H54 (cell line): ENCODE measurements at regions not wholly inside any gene's neighbourhood (a gene's known extent, or its start where the extent isn't known, plus 50 kb on each side); places are given as distances from the start of the nearest gene placed in this dataset.

Source experiments
- DNase-seq: peaks from one replicate; pipeline ENCODE4 v3.0.0; 2011; ENCODE audit warnings: low spot score, mixed read lengths; ENCODE audit not compliant: insufficient read length
- FAIRE-seq: peaks from 3 replicates; lab custom pipeline; 2011; peaks lifted over from hg19 to GRCh38; lab: Jason Lieb, UNC
- POLR2A ChIP-seq: IDR thresholded peaks from 2 replicates; pipeline ENCODE4 v1.6.1; 2011; ENCODE audit warnings: low read depth, mild to moderate bottlenecking, low read length

DNA sequence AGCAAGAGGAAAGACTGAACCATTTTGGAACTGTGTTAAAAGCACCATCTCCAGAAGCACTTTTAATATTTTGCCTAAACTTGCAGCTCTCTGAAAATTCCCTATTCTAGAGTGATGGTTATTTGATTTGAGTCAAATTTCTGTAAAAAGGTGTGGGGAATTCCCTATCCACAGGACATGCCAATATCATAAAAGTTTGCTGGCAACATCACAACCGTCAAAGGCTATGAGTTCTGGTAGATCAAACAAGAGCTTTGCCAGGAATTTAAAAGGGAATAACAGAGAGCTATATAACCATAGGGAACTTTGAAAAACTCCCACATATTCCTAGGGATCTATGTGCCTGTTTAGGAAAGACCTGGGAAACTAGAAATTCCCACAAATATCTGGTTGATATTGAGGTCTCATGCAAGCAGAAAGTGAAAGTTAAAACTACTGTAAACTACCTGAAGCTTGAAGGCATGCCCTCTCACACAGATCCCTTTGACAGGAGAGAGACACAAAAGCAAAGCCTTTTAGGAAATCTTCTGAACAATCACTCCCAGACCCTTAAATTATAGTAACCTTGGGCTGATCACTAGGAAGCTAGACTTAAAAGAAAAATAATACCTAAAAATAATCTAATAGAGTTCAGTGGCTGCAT is 549.9 kb downstream of the ANXA1 start:
- DNase-seq (no peak), FAIRE-seq (no peak)
- TF ChIP-seq POLR2A: no peak

DNA sequence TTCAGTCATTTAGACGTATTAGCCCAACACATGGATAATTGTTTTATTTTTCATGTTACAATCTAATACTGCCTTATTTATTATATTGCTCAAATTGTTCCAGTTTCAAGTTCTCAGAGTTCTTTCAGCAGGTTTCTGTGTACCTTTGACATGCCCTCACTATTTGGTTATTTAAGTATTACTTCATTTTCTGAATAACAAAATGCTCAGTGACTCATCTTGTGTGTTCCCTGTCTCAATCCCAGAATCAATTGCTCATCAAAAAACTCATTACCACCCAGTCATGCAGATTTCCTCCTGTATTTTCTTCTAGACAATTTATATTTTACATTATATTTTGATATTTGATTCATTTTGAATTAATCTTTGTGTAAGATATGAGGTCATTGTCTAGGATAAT is 562.6 kb downstream of the ANXA1 start:
- TF ChIP-seq POLR2A: no peak
- FAIRE-seq (no peak), DNase-seq (no peak)

DNA sequence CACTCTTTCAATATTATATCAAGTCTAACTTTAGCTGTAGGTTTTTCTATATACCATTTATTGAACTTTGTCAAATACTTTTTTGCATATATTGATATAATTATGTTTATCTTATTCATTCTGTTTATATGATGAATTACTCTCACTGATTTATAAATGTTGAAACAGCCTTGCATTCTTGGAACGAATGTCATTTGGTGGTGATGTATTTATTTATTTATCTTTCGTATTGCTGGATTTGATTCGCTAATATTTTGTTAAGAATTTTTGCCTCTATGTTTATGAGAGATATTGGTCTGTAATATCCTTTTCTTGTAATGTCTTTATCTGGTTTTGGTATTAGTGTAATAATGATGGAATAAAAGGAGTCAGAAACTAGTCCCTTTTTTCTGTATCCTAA is 563.9 kb downstream of the ANXA1 start:
- TF ChIP-seq POLR2A: no peak
- no peak for FAIRE-seq
- no peak for DNase-seq

DNA sequence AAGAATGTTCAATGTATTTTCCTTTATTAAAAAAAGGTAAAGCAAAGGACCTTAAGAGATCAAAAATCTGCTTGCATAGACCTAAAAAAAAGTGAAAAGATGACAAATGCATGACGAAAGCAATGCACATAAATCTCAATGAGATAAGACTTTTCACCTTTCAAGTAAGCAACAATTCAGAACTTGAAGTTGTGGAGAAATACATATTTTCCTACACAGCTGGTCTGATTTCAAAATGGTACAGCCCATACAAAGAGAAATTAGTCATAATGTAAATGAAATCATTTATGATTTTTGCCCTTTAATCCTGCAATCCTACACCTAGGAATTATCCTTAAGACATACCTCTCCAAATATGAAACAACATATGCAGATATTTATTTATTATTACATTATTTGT is 568.0 kb downstream of the ANXA1 start:
- DNase-seq: no peak
- peak; percentile 6 for FAIRE-seq
- TF ChIP-seq POLR2A: no peak

DNA sequence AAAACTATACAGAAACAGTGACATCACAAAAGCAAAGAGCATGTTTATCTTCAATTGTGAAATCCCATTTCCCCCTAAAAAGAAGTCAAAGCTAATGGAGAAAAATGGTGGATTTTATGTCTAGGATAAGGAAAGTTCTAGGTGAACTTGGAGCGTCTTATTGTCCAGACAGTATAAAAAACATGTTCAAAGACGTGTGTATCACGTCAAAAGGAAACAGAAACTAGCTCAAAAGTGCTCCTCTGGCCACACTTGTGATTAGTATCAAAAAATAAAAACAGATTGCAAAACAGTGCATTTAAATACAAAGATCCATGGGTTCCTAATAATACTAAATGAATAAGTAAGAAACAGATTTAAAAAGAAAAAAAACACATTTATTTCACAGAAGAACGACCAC is 568.9 kb downstream of the ANXA1 start:
- FAIRE-seq (no peak), DNase-seq (no peak)
- TF ChIP-seq POLR2A: no peak

DNA sequence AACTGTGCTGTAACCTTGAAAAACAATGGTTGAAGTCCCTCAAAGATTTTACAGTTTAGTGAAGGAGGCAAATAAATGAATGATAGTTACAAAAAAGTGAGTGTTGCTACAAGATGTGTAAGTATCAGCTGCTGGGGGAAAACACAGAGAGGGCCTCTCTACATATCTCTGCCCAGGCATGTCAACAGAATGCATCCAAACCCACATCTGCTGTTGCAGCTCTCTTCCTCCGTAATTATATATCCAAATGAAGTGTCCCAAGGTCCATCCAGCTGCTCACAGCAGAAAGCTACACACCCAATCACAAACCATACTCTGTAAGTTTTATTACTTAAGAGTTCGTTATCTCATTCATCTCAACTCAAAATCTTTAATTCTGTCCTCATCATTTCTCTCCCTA is 584.6 kb downstream of the ANXA1 start:
- DNase-seq: no peak
- TF ChIP-seq POLR2A: no peak
- FAIRE-seq: no peak

DNA sequence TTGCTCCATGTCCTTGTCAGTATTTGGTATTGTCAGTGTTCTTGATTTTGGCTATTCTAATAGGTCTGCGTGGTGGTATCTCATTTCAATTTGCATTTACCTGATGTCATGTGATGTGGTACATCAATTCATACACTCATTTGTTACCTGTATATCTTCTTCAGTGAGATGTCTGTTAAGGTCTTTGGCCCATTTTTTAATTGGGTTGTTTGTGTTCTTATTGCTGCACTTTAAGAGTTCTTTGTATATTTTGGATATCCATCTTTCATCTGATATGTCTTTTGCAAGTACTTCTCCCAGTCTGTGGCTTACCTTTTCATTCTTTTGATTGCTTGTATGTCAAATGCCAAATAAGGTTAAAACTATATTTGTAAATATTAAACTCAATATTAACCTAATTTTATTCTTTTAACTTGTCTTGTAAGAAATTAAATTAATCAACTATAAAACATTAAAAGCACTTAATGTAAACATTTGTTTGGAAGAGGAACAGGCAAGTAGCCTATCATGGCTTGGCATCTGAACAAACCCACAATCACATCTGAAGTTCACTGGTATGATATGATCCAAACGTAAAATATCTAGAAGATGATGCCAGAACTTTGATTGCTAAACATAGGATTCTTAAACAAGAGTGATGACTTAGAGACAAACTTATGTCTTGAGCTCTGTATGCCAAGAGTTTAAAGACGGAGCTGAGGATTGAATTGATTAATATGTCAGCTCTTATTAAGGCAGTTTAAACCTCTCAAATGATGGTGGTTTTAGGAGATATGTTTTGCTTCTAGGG is 587.3 kb downstream of the ANXA1 start:
- no peak for DNase-seq
- no peak for FAIRE-seq
- no peak for TF ChIP-seq POLR2A

DNA sequence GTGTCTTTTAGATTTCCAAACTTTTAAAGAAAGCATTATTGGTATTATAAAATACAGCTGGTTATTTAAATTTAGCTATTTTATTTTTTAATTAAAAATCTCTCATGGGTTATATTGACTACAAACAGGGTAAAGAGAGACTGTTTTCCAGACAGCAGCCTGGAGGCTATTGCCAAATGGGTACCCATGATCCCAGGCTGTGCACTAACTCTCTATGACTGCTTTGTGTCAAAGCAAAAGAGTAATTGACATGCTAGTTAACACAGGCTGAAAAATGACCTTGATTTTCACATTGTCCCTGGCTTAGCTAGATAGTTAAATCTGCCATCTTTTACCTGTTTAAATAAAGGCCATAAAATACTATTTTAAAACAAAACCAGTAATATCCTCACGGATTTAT is 589.7 kb downstream of the ANXA1 start:
- FAIRE-seq (no peak), DNase-seq (no peak)
- no peak for TF ChIP-seq POLR2A

DNA sequence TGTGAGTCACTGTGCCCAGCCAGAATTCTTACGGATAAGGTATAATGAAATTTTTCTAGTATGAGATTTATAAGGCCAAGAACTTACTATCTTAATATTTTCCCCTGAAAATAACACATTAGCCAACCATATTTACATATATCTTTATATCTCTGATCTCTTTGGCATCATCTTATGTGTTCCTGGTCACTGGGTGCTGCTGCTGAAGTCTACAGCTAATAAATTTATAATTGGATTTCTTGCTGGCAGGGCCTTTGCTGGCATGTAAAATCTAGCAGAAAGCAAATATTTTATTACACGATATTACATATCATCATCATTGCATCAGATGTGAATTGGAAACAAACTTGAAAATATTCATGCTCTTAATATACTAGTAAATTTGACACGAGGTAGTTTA is 590.7 kb downstream of the ANXA1 start:
- no peak for TF ChIP-seq POLR2A
- no peak for DNase-seq
- FAIRE-seq: no peak

DNA sequence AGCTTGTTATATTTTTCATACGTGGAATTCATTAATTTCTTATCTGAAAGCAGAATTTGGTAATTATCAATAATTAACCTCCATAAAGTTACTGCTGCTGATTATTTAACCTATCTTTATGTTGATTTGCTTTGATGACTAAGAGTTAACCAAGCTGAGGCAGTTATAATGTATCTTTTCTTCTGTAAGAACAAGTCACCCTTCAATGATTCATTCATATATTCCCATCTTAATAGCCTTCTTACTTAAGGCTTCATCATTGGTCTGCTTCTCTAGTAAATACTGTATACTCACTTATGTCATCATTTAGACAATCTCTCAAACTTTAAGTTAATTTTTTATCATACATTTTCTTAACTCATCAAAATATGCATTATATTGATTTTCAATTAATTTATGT is 592.2 kb downstream of the ANXA1 start:
- no peak for TF ChIP-seq POLR2A
- DNase-seq (no peak), FAIRE-seq (no peak)

DNA sequence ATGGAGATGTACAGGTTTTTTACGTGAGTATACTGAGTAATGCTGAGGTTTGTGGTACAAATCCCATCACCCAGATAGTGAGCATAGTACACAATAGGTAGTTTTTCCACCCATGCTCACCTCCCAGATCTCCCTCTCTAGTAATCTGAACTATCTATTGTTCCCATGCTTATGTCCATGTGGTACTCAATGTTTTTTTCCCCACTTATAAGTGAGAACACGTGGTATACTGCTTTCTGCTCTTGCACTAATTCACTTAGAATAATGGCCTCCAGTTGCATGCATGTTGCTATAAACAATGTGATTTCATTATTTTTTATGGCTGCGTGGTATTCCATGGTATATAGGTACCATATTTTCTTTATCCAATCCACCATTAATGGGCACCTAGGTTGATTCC is 593.9 kb downstream of the ANXA1 start:
- FAIRE-seq: no peak
- no peak for DNase-seq
- no peak for TF ChIP-seq POLR2A

DNA sequence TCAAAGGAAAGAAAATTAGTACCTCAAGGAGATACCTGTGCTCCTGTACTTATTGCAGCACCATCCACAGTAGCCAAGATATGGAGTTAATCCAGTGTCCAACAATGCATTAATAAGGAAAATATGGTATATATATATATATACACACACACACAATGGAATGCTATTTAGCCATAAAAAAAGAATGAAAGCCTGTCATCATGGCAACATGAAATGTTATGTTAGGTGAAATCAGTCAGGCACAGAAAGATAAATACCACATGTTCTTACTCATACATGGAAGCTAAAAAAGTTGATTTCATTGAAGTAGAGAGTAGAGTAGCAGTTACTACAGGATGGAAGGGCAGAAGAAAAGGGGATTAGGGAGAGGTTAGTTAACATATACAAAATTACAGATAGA is 601.5 kb downstream of the ANXA1 start:
- FAIRE-seq: no peak
- no peak for TF ChIP-seq POLR2A
- no peak for DNase-seq

DNA sequence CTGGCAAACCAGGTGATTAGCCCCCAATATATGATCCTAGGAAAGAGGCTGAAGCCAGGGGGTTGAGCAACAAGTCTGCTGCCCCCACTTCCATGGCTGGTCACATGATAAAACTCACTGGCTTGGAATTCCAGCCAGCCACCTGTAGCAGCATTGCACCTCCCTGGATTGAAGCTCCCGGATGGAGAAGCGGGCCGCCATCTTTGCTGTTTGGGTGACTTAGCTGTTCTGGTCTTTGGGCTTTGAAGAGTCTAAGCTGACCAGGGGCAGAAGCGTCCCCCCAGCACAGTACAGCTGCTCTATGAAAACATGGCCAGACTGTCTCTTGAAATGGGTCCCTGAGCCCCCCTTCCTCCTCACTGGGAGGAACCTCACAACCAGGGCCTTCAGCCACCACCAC is 610.2 kb downstream of the ANXA1 start:
- TF ChIP-seq POLR2A: no peak
- no peak for FAIRE-seq

DNA sequence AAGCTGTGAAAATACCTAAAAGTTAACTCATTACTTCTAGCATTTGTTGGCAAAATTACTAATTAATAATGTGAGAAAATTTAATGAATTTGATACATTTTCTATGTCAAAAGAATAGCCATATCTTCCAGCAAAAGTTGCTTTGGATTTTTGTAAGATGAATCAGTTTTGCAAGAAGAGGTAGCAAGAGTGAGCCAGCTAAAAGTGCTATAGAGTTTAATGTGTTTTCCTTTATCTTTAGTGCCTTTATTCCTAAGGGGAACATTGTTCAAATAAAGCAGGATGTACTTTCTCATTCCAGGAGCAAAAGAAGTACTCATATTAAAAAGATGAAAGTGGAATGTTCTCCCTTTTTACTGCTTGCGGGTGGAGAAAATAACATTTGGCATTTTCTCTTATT is 622.2 kb downstream of the ANXA1 start:
- no peak for TF ChIP-seq POLR2A
- DNase-seq (no peak), FAIRE-seq (no peak)

More for the DNA sequence above, 610.2 kb downstream of the ANXA1 start:
- DNase-seq: no peak

DNA sequence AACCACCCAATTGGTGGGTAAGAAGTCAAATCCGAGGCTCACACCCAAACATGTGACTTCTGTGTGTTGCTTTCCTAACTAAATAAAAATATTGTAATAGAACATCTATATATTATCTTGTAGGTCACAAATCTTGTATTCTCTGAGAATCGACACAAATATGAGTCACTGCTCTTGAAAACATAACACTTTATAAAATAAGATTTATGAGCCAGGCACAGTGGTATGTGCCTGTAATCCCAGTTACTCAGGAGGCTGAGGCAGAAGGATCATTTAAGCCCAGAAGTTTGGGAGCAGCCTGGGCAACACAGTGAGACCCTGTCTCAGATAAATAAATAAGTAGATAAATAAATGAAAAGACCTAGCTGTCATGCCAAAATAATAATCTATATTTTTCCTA is 624.1 kb downstream of the ANXA1 start:
- TF ChIP-seq POLR2A: no peak
- no peak for DNase-seq
- no peak for FAIRE-seq
